Bronchial epithelial cell (primary cell): ENCODE measurements at regions not wholly inside any gene's neighbourhood (a gene's known extent, or its start where the extent isn't known, plus 50 kb on each side); places are given as distances from the start of the nearest gene placed in this dataset.

Experiments
- DNase-seq: peaks from one replicate; pipeline ENCODE4 v3.0.0-alpha.2; 2010; ENCODE audit warnings: low read depth
- FAIRE-seq: peaks from 2 replicates; lab custom pipeline; 2011; peaks lifted over from hg19 to GRCh38; lab: Jason Lieb, UNC
- H3K27me3 ChIP-seq: 2 replicates; pipeline ENCODE4 v1.5.1; 2011; ENCODE audit warnings: low read length; ENCODE audit not compliant: control insufficient read depth, insufficient read depth
- H3K36me3 ChIP-seq: 2 replicates; pipeline ENCODE4 v1.5.1; 2011; ENCODE audit warnings: low read length; ENCODE audit not compliant: control insufficient read depth, insufficient read depth
- H3K4me3 ChIP-seq: 2 replicates; pipeline ENCODE4 v1.5.1; 2011; ENCODE audit warnings: mild to moderate bottlenecking, low read depth, low read length, control low read depth
- CTCF ChIP-seq: IDR thresholded peaks from 2 replicates; pipeline ENCODE4 v1.5.1; 2011; ENCODE audit warnings: mild to moderate bottlenecking, moderate library complexity, low read length, control low read depth, inconsistent platforms; ENCODE audit not compliant: insufficient read depth, severe bottlenecking

DNA sequence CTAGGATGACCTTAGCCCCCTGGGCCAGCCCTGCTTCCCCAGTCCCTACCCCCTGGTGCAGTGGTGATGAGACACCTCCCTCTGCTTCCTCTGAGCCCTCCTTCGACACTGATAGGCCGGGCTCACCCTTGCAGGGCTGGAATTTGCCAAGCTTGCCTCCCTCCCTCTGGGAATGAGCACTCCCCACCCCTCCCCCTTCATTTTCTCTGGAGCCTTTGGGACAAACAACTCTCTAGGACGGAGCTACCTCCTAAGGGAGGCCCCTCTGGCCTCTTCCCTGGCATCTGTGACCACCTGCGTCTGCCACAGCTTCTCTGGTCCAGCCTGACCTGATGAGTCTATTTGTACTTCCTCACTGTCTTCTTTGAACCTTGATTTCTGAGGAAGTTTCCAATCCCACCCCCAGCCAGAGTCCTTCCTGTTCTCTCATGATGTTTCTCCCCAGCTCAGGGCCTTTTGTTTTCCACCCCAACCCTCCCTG lies 53.3 kb upstream of the ADA2 start:
- Histone ChIP-seq H3K36me3 (no peaks in the 10 kb centered on the region), H3K4me3 (no peak overlapping the region), H3K27me3 (no peaks in the 10 kb centered on the region)
- no peak for TF ChIP-seq CTCF
- no peak for DNase-seq
- no peak for FAIRE-seq

GRCh38 chr22:17271711-17272451 lies 52.6 kb upstream of the ADA2 start:
- H3K4me3 ChIP-seq, result no peak overlapping the region
- FAIRE-seq (no peak), DNase-seq (no peak)
- no peaks in the 10 kb centered on the region for H3K36me3 ChIP-seq
- no peaks in the 10 kb centered on the region for H3K27me3 ChIP-seq
- TF ChIP-seq CTCF, result no peak

GRCh38 chr22:17269607-17270261 lies 50.5 kb upstream of the ADA2 start:
- TF ChIP-seq CTCF, result no peak
- no peaks in the 10 kb centered on the region for H3K27me3 ChIP-seq
- DNase-seq (no peak), FAIRE-seq (no peak)
- no peaks in the 10 kb centered on the region for H3K36me3 ChIP-seq
- H3K4me3 ChIP-seq, result no peak overlapping the region

GRCh38 chr22:17269224-17269606 lies 50.0 kb upstream of the ADA2 start:
- no peak for TF ChIP-seq CTCF
- H3K4me3 ChIP-seq, result no peak overlapping the region
- FAIRE-seq, result no peak
- no peaks in the 10 kb centered on the region for H3K27me3 ChIP-seq
- no peak for DNase-seq
- H3K36me3 ChIP-seq, result no peaks in the 10 kb centered on the region
